Small intestine (tissue), 7 donors: ENCODE measurements at regions not wholly inside any gene's neighbourhood (a gene's known extent, or its start where the extent isn't known, plus 50 kb on each side); places are given as distances from the start of the nearest gene placed in this dataset.

Experiments
- DNase-seq, 2 donors: peaks; one replicate each; pipeline versions ENCODE4 v3.0.0 to v3.0.0-alpha.2; 2013
- FAIRE-seq: peaks from 2 replicates; lab custom pipeline; 2012; peaks lifted over from hg19 to GRCh38; lab: Jason Lieb, UNC
- H3K27ac ChIP-seq, 3 donors: one replicate each; pipeline ENCODE4 v1.5.1; 2013; ENCODE audit warnings: low read length in 2 of 3, mild to moderate bottlenecking in 2 of 3, control low read depth in 1 of 3, inconsistent platforms in 1 of 3, low read depth in 1 of 3, moderate library complexity in 1 of 3
- H3K27me3 ChIP-seq, 3 donors: one replicate each; pipeline ENCODE4 v1.6.1; 2013; ENCODE audit warnings: low read length in 3 of 3, inconsistent platforms in 1 of 3; ENCODE audit not compliant: control insufficient read depth in 3 of 3, insufficient read depth in 3 of 3
- H3K36me3 ChIP-seq, 3 donors: one replicate each; pipeline ENCODE4 v1.6.1; 2013; ENCODE audit warnings: low read length in 3 of 3, inconsistent platforms in 1 of 3, low read depth in 1 of 3, mild to moderate bottlenecking in 1 of 3, moderate library complexity in 1 of 3; ENCODE audit not compliant: control insufficient read depth in 3 of 3, insufficient read depth in 2 of 3
- H3K4me1 ChIP-seq, 3 donors: one replicate each; pipeline ENCODE4 v1.6.1; 2013; ENCODE audit warnings: low read length in 2 of 3, inconsistent platforms in 1 of 3, low read depth in 1 of 3, mild to moderate bottlenecking in 1 of 3, moderate library complexity in 1 of 3; ENCODE audit not compliant: control insufficient read depth in 3 of 3, insufficient read depth in 2 of 3
- H3K4me3 ChIP-seq, 3 donors: one replicate each; pipeline ENCODE4 v1.5.1; 2013; ENCODE audit warnings: low read length in 3 of 3, control low read depth in 1 of 3, inconsistent platforms in 1 of 3, low read depth in 1 of 3, mild to moderate bottlenecking in 1 of 3, moderate library complexity in 1 of 3
- H3K9me3 ChIP-seq, 2 donors: one replicate each; pipeline ENCODE4 v1.6.1; 2013; ENCODE audit warnings: low read depth in 1 of 2, low read length in 1 of 2; ENCODE audit not compliant: control insufficient read depth in 2 of 2, insufficient read depth in 1 of 2
- WGBS, 3 donors: extraction: QIAGEN DNeasy Blood & Tissue Kit; methylation state at CpG; one replicate each; pipeline ENCODE4 v1.1.7; 2013; 5-methylcytosine and 5-hydroxymethylcytosine counted together
- donor health status: healthy with polysubstance abuse.
- donor health status: control.
- donor health status: control.
- donor health status: Bipolar disorder and iron deficiency.
- donor health status: healthy.

DNA sequence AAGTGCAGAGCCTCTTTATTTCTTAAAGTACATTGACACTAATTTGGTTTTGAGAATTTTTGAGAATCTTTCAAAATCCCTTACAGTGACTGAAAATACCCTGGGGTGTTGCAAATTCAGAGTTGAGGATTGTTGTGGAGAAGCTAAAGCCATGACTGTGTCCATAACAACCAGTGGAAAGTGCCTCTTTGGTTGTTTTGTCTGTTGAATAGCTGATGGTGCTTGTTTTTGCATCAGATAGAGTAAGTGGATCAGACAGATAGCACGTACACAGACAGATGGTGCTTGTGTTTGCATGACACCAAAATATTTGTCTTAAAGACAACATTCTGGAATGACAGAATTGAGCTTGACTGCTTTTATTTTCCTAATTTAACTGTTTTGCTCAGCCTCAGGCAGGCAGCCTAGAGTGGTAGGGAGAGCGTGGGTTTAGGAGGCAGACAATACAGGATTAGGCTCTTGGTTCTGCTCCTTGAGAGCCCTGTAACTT is 265.0 kb downstream of the IL20RB start:
- Histone ChIP-seq H3K36me3 (no peaks in the 10 kb centered on the region), H3K4me1 (no peaks in the 10 kb centered on the region), H3K9me3 (no peaks in the 10 kb centered on the region), H3K27ac (no peak overlapping the region), H3K4me3 (no peak overlapping the region), H3K27me3 (no peaks in the 10 kb centered on the region)
- 46 to 54% (median 46%) methylated on average over 2 of the region's 2 CpGs for WGBS, 3 donors
- no peak for FAIRE-seq
- no peak for DNase-seq

GRCh38 chr3:137224464-137224863 is 266.7 kb downstream of the IL20RB start:
- H3K4me3 ChIP-seq = no peak overlapping the region
- no peak for FAIRE-seq
- WGBS, 3 donors = 66 to 80% (median 75%) methylated on average over 3 of the region's 3 CpGs

GRCh38 chr3:137242836-137243400 is 285.1 kb downstream of the IL20RB start:
- Histone ChIP-seq H3K27me3 (no peaks in the 10 kb centered on the region), H3K4me3 (no peak overlapping the region), H3K36me3 (no peaks in the 10 kb centered on the region), H3K4me1 (no peaks in the 10 kb centered on the region), H3K9me3 (no peaks in the 10 kb centered on the region), H3K27ac (no peak overlapping the region)
- no peak for DNase-seq
- 79 to 81% (median 79%) methylated on average over 6 of the region's 6 CpGs for WGBS, 3 donors
- FAIRE-seq = no peak

More at GRCh38 chr3:137224464-137224863, 266.7 kb downstream of the IL20RB start:
- DNase-seq = no peak
- Histone ChIP-seq H3K36me3 (no peaks in the 10 kb centered on the region), H3K27me3 (no peaks in the 10 kb centered on the region), H3K27ac (no peak overlapping the region), H3K9me3 (no peaks in the 10 kb centered on the region), H3K4me1 (no peaks in the 10 kb centered on the region)

DNA sequence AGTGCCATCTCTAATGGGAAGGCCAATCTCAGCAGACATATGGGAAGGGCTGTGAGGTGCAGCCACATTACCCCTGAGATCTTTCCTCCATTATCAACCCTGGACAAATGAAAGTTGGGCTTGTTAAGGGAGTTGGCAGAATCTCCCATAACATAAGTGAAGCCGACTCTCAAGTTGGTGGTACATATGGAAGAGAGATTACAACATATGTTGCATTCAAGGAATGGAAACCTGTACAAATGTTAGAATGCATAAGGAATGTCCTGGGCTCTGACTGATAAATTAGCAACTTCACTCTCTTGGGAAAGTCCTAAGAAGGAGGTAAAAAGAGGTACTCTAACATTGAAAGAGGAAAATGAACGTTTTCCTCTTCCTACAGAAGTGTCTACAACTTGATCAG is 288.7 kb downstream of the IL20RB start:
- Histone ChIP-seq H3K9me3 (peaks cover 0 to 7% of the 10 kb centered on the region in 2 donors), H3K4me1 (no peaks in the 10 kb centered on the region), H3K27me3 (no peaks in the 10 kb centered on the region), H3K36me3 (no peaks in the 10 kb centered on the region), H3K4me3 (no peak overlapping the region), H3K27ac (no peak overlapping the region)
- WGBS, 3 donors = 47 to 73% (median 55%) methylated on average over 2 of the region's 2 CpGs
- no peak for FAIRE-seq
- no peak for DNase-seq

- FAIRE-seq (no peak), DNase-seq (no peak)
- H3K9me3 ChIP-seq = peaks cover 0 to 7% of the 10 kb centered on the region in 2 donors
- H3K36me3 ChIP-seq = no peaks in the 10 kb centered on the region
- H3K4me3 ChIP-seq = no peak overlapping the region
- no peaks in the 10 kb centered on the region for H3K4me1 ChIP-seq
- H3K27me3 ChIP-seq = no peaks in the 10 kb centered on the region
- H3K27ac ChIP-seq = no peak overlapping the region
Measured at GRCh38 chr3:137249311-137249940, 291.6 kb downstream of the IL20RB start.

DNA sequence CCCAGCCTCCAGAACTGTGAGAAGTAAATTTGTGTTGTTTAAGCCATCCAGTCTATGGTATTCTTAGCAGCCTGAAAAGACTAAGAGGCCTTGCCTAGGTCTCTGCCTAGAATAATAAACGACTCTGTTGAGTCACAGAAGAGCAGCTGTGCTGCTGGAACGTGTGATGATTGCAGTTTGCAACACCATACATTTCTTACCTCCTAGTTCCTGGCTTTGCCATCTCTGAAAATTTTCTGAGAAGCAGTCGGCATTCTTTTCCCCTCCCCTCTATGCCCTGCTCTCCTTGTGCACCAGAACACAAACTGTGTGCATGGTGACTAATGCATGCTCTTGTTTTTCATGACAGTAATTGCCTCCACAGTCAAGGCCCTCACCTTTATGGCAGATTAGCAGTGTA is 301.3 kb downstream of the IL20RB start:
- 33 to 51% (median 38%) methylated on average over 3 of the region's 3 CpGs for WGBS, 3 donors
- Histone ChIP-seq H3K27ac (no peak overlapping the region), H3K4me1 (no peaks in the 10 kb centered on the region), H3K9me3 (no peaks in the 10 kb centered on the region), H3K36me3 (no peaks in the 10 kb centered on the region), H3K27me3 (no peaks in the 10 kb centered on the region), H3K4me3 (no peak overlapping the region)
- no peak for FAIRE-seq
- no peak for DNase-seq

GRCh38 chr3:137259701-137260100 is 301.9 kb downstream of the IL20RB start:
- Histone ChIP-seq H3K36me3 (no peaks in the 10 kb centered on the region), H3K27ac (no peak overlapping the region), H3K9me3 (no peaks in the 10 kb centered on the region), H3K4me1 (no peaks in the 10 kb centered on the region), H3K4me3 (no peak overlapping the region), H3K27me3 (no peaks in the 10 kb centered on the region)
- DNase-seq (no peak), FAIRE-seq (no peak)
- 25 to 38% (median 35%) methylated on average over 5 of the region's 5 CpGs for WGBS, 3 donors

GRCh38 chr3:137264071-137264820 is 306.5 kb downstream of the IL20RB start:
- WGBS, 3 donors = 35 to 39% (median 36%) methylated on average over 14 of the region's 14 CpGs
- DNase-seq (no peak), FAIRE-seq (no peak)

More at GRCh38 chr3:137264071-137264820, 306.5 kb downstream of the IL20RB start:
- Histone ChIP-seq H3K4me1 (no peaks in the 10 kb centered on the region), H3K9me3 (no peaks in the 10 kb centered on the region), H3K36me3 (no peaks in the 10 kb centered on the region), H3K4me3 (no peak overlapping the region), H3K27me3 (no peaks in the 10 kb centered on the region), H3K27ac (no peak overlapping the region)
